ENCODE measurements at regions not wholly inside any gene's neighbourhood (a gene's known extent, or its start where the extent isn't known, plus 50 kb on each side); places are given as distances from the start of the nearest gene placed in this dataset.

DNA sequence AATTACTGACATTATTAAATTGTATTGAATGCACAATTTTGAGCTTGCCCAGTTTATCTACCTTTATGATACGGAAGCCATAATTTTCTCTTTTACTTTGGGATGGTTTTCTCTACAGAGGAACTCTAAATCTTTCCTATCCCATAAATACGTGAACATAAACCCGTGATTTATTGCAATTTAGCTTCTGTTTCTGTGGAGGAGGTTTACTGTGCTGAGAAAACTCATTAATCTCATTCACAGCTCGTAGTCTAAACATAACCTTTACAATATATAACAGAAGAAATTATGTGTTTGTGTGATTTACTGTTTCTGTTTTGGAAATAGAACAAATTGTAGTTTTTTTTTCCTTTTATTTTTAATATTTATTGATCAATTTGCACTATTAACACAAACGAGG lies 207.1 kb upstream of the PCDH9 start (continued):
- TF ChIP-seq, protein P1, sequence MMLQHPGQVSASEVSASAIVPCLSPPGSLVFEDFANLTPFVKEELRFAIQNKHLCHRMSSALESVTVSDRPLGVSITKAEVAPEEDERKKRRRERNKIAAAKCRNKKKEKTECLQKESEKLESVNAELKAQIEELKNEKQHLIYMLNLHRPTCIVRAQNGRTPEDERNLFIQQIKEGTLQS (IDR thresholded peaks at IDR 0.05; ENCODE audit: insufficient read depth, low read depth, low read length), result no peak
- TF ChIP-seq TCF12 (IDR thresholded peaks at IDR 0.05; ENCODE audit: low read depth, low read length) (no peak), NRF1 (IDR thresholded peaks at IDR 0.05; ENCODE audit: low read depth, low read length) (no peak), TAF1 (IDR thresholded peaks at IDR 0.05; ENCODE audit: low read depth, low read length) (no peak), BRCA1 (IDR thresholded peaks at IDR 0.05; ENCODE audit: low read depth, low read length) (no peak), RNF2 (IDR thresholded peaks at IDR 0.05; ENCODE audit: borderline replicate concordance, low read depth, low read length, missing control alignments, poor library complexity, severe bottlenecking) (no peak), SUZ12 (IDR thresholded peaks at IDR 0.05; ENCODE audit: low read length) (no peak)

All from H1 (cell line).